ENCODE measurements at regions not wholly inside any gene's neighbourhood (a gene's known extent, or its start where the extent isn't known, plus 50 kb on each side); places are given as distances from the start of the nearest gene placed in this dataset.

- FAIRE-seq = no peak
- no peak overlapping the region for H3K4me2 ChIP-seq (ENCODE audit: insufficient read depth, low read length)
- H3K27ac ChIP-seq (ENCODE audit: extremely low read depth, low read depth, low read length) = no peak overlapping the region
- intact Hi-C loops (cut with micrococcal nuclease) (no loop called here), in situ Hi-C loops (cut with MboI) (no loop called here)
- POLR2A ChIA-PET = no interaction called here
- no peak for ATAC-seq
- H3K4me1 ChIP-seq (replicated peaks in 1 of 2; ENCODE audit: control insufficient read depth in 2 of 2, insufficient read depth in 2 of 2, low read length in 2 of 2) = no peaks in the 10 kb centered on the region
- no peaks in the 10 kb centered on the region for H3K9me1 ChIP-seq (ENCODE audit: control insufficient read depth, insufficient read depth, low read length)
- BruUV-seq (replicated peaks) = no TSS peak
- no peaks in the 10 kb centered on the region for H3K9me3 ChIP-seq (replicated peaks; ENCODE audit: control insufficient read depth, insufficient read depth, low read depth, low read length)
- TF ChIP-seq RUNX1 (IDR thresholded peaks at IDR 0.05; ENCODE audit: low read depth) (no peak), CREB3L1 (IDR thresholded peaks at IDR 0.05; ENCODE audit: borderline replicate concordance, low read depth) (no peak), SNIP1 (IDR thresholded peaks at IDR 0.05; ENCODE audit: low read depth) (no peak), ZBTB34 (CRISPR knock-in tag; IDR thresholded peaks at IDR 0.05) (no peak), KDM2B (CRISPR knock-in tag; IDR thresholded peaks at IDR 0.05) (no peak), SMARCA5 (IDR thresholded peaks at IDR 0.05) (no peak), CBX5 (IDR thresholded peaks at IDR 0.05; ENCODE audit: borderline replicate concordance, low read depth) (no peak), ARHGAP35 (IDR thresholded peaks at IDR 0.05; ENCODE audit: partially characterized antibody) (no peak), SETDB1 (IDR thresholded peaks at IDR 0.05; ENCODE audit: low read length) (no peak), GATAD2B (IDR thresholded peaks at IDR 0.05; ENCODE audit: borderline replicate concordance) (no peak), ZBED1 (IDR thresholded peaks at IDR 0.05) (no peak), CUX1 (CRISPR knock-in tag; IDR thresholded peaks at IDR 0.05) (no peak), XRCC4 (IDR thresholded peaks at IDR 0.05; ENCODE audit: extremely low read depth, insufficient read depth, insufficient read length) (no peak), ZNF3 (CRISPR knock-in tag; IDR thresholded peaks at IDR 0.05) (no peak), TCF3 (CRISPR knock-in tag; IDR thresholded peaks at IDR 0.05) (no peak), ZNF696 (CRISPR knock-in tag; conservative IDR thresholded peaks at IDR 0.05) (no peak), ZFP1 (CRISPR knock-in tag; IDR thresholded peaks at IDR 0.05) (no peak)
- H3K79me2 ChIP-seq (ENCODE audit: control insufficient read depth, insufficient read depth, low read length) = no peaks in the 10 kb centered on the region
- 0% methylated on average over 2 of the region's 2 CpGs for WGBS (ENCODE audit: insufficient coverage, low coverage, missing lambda C conversion rate)
- no peaks in the 10 kb centered on the region for H4K20me1 ChIP-seq (replicated peaks; ENCODE audit: control insufficient read depth, insufficient read depth, low read length)
- no peak overlapping the region for H2AFZ ChIP-seq (ENCODE audit: low read depth, low read length)
- H3K4me3 ChIP-seq = no peak overlapping the region
- H3K9ac ChIP-seq (ENCODE audit: insufficient read depth in 1 of 2, low read depth in 2 of 2, low read length in 2 of 2) = no peak overlapping the region
- DNase-seq (ENCODE audit: extremely low read depth in 1 of 4, low spot score in 3 of 4) = no peak
- CTCF ChIA-PET (ENCODE audit: low intra/inter-chr PET ratio) = no interaction called here
- H3K36me3 ChIP-seq (ENCODE audit: control insufficient read depth, insufficient read depth, low read length) = no peaks in the 10 kb centered on the region
- no peaks in the 10 kb centered on the region for H3K27me3 ChIP-seq (ENCODE audit: control insufficient read depth in 2 of 2, insufficient read depth in 2 of 2, low read length in 2 of 2)
Observed at GRCh38 chr13:31653730-31654129, 85.6 kb upstream of the RXFP2 start.

Measured in K562 (cell line).